ENCODE measurements at regions not wholly inside any gene's neighbourhood (a gene's known extent, or its start where the extent isn't known, plus 50 kb on each side); places are given as distances from the start of the nearest gene placed in this dataset.

GRCh38 chr15:66832664-66833063 is 130.6 kb downstream of the SMAD6 start:
- TF ChIP-seq CTCF (conservative IDR thresholded peaks at IDR 0.05): no peak
- H3K27ac ChIP-seq: no peak overlapping the region

- no peak overlapping the region for H3K27ac ChIP-seq
- TF ChIP-seq CTCF (conservative IDR thresholded peaks at IDR 0.05): no peak
These were observed 131.3 kb downstream of the SMAD6 start for GRCh38 chr15:66833371-66833770.

GRCh38 chr15:66833803-66834202 is 131.8 kb downstream of the SMAD6 start:
- no peak overlapping the region for H3K27ac ChIP-seq
- no peak for TF ChIP-seq CTCF (conservative IDR thresholded peaks at IDR 0.05)

GRCh38 chr15:66834881-66835878 is 133.1 kb downstream of the SMAD6 start:
- TF ChIP-seq CTCF (conservative IDR thresholded peaks at IDR 0.05): no peak
- H3K27ac ChIP-seq: no peak overlapping the region

- TF ChIP-seq CTCF (conservative IDR thresholded peaks at IDR 0.05): no peak
These were observed 134.4 kb downstream of the SMAD6 start for GRCh38 chr15:66836231-66837030.

GRCh38 chr15:66838202-66838601 is 136.2 kb downstream of the SMAD6 start:
- no peak overlapping the region for H3K27ac ChIP-seq
- TF ChIP-seq CTCF (conservative IDR thresholded peaks at IDR 0.05): no peak

More at GRCh38 chr15:66836231-66837030, 134.4 kb downstream of the SMAD6 start:
- no peak overlapping the region for H3K27ac ChIP-seq

GRCh38 chr15:66838671-66839239 is 136.7 kb downstream of the SMAD6 start:
- TF ChIP-seq CTCF (conservative IDR thresholded peaks at IDR 0.05): peak; percentile 75
- no peak overlapping the region for H3K27ac ChIP-seq
